ENCODE measurements at regions not wholly inside any gene's neighbourhood (a gene's known extent, or its start where the extent isn't known, plus 50 kb on each side); places are given as distances from the start of the nearest gene placed in this dataset.

- no peak for TF ChIP-seq SPI1 (IDR thresholded peaks at IDR 0.05; ENCODE audit: borderline replicate concordance, low read depth)
- TF ChIP-seq CTCF (IDR thresholded peaks at IDR 0.05; ENCODE audit: insufficient read depth, low read length): no peak
- TF ChIP-seq POLR2AphosphoS5 (IDR thresholded peaks at IDR 0.05; ENCODE audit: low read depth): no peak
These were observed 57.5 kb downstream of the RPL27A start for GRCh38 chr11:8740129-8740528.

Measured in HL-60 (cell line).